ENCODE measurements at regions not wholly inside any gene's neighbourhood (a gene's known extent, or its start where the extent isn't known, plus 50 kb on each side); places are given as distances from the start of the nearest gene placed in this dataset.

DNA sequence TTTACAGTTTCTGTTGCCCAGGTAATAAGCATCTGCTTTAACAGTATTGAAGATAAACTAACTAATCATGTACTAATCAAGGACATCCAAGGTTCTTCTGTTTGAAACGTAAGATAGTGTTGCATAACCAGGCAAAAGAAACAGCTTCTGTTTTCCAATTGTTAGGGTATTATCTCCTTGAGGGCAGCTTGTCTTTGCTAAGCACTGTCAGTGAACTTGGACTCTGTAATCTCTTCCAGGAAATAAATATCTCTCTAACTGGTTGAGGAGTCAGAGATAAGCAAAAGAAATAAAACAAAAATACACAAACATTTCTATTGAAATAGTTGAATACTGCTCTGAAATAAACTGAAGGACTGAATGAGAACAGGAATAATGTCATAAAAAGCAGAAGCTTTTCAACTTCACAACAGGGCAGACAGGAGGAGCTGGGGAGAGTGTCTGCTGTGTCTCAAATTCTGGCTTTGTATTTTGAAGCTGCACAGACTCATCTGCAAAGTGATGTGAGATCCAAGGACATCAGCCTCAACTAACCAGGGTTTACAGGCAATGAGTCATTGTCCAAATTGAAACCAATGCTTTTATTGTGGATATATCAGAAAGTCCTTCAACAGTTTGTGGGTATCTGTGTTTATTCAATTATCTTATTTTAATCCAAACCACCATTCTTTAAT is 1253.0 kb upstream of the PCDH7 start:
- no peak for TF ChIP-seq YY1 (IDR thresholded peaks at IDR 0.05; ENCODE audit: insufficient read depth, insufficient read length)
- no peak for TF ChIP-seq SUZ12 (IDR thresholded peaks at IDR 0.05; ENCODE audit: extremely low read depth, insufficient read depth, insufficient read length)
- TF ChIP-seq ZNF274 (IDR thresholded peaks at IDR 0.05; ENCODE audit: low read depth, low read length): no peak

Data from NT2/D1 (cell line).